ENCODE measurements at regions not wholly inside any gene's neighbourhood (a gene's known extent, or its start where the extent isn't known, plus 50 kb on each side); places are given as distances from the start of the nearest gene placed in this dataset.
"Not testable (repeated sequence)": the region's sequence is repeated elsewhere in the genome, so short reads cannot be mapped to it uniquely, and the experiment has no call there.

DNA sequence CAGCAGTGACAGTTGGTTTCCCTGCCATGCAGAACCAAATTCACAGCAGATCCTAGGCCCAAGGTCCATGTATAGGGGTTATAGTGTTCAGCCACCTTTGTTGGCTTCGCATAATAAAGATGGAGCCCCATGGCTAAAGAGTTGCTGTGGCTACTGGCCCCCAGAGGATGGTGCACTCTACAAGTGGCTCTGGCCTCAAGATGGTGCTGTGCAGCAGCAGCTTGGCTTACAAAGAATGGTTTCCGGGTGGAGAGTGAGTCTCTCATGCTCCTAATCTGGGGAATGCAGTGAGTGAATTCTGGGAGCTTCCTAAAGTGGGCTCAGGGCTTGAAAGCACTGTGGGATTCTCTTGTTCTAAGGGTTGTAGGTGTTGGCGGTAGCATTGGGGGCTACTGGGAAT is 1199.7 kb downstream of the CNTNAP5 start:
- DNase-seq, result no peak

DNA sequence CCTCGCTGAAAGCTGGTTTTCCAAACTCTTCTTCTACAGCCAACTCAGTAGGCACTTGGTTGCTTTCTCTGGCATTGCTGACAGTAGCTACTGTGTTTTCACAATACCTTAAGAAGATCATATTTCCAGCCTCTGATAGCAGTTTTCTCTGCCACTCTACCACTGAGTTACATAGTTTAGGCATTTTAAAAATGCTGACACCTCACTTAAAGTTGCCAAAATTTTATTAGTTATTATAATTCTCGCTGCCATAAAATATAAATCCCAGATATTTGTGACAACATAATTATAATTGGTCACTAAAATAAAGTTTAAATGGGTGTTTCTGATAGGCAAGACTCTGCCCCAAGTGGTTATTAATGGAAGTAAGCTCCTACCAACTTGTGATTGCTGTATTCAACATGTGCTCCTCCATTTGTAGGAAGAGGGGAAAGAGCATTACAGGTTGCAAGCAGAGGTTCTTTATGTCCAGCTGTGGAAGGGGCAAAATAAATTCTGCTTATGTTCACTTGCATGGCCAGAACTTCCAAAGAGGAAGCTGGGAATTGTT is 1202.8 kb downstream of the CNTNAP5 start:
- no peak for DNase-seq

DNA sequence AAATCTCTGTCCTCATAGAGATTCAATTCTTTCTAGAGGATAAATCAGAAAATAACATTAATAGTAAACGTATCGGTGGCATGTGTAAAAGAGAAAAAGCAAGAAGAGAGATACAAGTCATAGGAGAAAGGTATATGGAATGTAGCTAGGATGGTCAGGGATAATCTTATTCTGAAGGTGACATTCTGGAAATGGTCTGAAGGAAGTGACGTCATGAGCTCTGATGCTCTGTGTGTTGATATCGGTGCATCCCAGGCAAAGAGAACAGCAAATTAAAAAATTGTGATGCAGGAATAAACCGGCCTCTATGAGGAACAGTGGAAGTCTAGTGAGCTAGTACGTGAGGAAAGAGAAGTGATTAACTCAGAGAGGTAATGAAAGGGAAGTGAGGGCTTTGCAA is 1215.8 kb downstream of the CNTNAP5 start:
- DNase-seq, result no peak

DNA sequence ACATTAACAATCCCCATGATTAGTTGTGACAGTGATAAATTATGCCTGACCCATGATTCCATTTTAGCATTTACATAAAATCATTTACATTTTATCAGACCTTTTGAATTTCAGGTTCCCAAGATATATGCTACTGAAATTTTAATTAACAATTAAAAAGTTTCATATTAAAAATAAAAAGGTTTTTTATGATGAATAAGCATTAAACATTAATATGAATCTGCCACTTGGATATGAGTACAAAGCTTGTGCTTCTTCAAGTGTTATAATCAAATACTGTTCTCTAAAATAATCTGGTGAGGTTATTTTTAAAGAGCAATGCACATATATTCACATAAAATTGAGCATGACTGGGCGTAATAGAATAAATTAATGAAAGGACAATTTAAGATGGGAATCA is 1218.0 kb downstream of the CNTNAP5 start:
- no peak for DNase-seq

DNA sequence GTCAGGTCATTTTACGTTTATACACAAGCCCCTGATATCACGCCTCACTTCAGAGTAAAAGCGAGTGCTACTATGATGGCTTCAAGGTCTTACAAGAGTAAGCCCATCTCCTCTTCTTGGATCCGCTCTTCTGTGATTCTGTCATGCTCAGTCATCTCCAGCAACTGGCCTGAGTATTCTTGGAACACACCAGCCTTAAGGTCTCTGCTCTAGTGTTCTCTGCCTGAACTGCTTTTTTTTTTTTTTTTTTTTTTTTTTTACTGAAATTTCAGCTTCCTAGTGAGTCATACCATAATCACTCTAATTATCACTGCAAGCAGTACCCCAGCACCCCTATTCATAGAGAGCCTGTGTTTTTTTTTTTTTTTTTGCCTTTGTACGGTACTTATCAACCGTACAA is 1228.9 kb downstream of the CNTNAP5 start:
- no peak for DNase-seq

DNA sequence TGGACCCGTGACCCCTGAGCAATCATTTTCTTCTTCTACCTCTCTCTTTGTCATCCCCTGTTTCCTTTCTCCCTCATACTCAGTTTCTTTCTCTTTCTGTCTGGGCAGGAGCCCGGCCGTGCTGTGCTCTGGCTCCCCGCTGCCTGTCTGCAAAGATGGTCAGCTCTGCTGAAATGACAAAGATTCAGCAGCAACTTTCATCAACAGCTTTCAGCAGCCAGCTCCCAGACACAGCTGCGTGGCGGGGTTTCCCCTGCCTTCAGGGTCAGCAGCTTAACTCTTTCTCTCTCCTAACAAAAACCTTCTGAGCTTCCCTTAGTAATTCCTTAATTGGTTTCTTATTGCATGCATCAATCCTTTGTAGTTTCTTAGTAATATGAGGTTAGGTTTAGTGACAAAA is 1234.4 kb downstream of the CNTNAP5 start:
- no peak for DNase-seq

DNA sequence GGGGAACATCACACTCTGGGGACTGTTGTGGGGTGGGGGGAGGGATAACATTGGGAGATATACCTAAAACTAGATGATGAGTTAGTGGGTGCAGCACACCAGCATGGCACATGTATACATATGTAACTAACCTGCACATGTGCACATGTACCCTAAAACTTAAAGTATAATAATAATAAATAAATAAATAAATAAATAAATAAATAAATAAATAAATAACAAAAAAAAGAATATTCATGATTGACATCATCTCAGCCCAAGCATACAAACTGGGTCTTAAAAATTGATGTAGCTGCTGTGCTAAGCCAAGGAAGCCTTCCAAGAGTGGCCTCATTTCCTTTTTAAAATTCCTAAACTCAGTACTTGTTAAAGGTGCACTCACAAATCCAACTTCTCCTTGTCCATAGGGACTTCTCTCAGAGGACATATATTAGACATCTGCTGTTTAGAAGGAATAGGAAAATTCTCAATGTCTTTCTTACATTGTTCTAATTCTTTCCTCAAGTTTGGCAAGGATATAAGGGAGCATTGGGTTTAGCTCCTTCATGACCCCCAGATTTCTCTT is 1235.4 kb downstream of the CNTNAP5 start:
- not testable (repeated sequence) for DNase-seq

DNA sequence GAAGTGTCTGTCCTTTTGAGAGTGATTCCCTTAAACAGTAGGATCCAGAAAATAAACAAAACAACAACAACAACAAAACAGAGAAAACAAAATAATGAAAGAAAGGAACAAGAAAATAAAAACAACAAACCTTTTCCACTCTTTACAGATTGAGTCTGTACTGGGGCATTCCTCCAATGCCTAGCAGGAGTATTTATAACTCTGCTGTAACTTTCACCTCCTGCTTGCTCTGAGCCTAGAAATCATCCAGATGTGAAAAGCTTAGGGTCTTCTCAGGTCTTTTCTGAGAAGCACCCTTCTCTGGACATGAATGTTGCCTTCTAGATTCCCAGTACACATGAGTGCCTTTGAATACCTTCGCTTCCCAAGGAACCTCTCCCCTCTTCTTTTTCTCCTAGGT is 1239.4 kb downstream of the CNTNAP5 start:
- DNase-seq, result no peak

DNA sequence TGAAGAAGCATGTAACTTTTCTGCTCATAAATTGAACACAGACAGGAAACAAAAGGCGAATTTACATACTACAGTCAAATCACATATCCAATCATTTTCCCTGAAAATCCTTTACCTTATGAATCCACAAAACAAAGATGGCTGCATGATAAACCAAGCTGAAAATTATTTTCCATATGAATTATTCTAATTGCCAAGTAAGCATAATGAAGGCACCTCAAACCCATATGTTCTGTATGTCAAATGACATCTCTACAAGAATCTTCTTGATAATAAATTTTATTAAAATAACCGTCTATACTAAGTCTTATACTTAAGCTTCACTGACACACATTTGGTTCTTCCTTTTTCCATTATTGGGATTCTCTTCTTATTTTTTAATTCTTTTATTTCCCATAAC is 1242.6 kb downstream of the CNTNAP5 start:
- no peak for DNase-seq

DNA sequence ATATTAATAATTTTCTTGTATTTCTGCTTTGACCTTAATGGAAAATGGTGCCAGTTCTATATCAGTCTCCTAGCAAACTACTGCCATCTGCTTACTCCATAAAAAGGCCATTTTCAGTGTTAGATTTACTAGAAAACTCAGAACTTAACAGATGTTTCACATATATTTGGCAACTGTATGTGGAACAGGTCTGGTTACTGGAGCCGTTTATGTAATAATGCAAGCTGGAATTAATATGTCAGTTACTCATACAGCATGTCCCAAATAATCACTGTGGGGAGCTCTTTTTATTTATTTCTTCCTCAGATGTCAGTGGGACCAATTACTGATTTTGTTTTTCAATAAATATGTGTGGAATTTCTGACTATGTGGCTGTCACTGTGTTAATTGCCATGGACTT is 1247.6 kb downstream of the CNTNAP5 start:
- DNase-seq, result no peak

DNA sequence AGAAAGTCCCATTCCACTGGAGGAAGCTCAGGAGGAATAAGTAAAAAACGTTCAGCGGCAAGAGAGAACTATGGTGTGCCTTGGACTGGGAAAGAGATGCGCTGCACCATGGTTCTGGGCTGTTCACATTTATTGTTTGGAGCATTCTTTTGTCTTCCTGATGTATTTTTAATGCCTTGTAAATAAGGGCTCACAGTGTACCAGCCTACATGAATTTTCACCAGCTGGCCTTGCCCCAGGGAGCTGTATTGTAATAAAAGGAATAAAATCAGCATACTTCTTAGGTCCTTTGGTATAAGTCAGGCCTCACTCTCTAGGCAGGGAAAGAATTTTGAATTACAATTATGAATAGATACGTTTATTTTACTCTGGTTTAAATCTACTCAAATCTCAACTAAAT is 1249.6 kb downstream of the CNTNAP5 start:
- no peak for DNase-seq

DNA sequence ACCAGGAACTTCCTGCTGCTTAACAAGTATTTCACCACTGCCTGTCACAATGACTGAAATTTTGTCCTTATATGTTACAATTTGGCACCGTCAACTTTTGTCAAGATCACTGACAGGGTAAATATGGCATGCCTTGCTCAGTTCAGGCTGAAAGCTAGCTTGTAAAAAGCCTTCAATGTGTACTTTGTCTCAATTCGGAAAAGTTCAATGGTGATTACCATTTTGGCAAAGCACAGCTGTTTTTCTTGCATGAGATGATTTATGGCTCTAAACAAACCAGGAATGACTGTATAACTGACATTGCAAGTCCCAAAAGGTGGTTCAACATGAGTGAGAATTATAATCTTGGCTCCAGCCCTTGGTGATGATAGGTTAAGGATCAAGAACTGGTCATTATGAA is 1255.2 kb downstream of the CNTNAP5 start:
- DNase-seq, result no peak

DNA sequence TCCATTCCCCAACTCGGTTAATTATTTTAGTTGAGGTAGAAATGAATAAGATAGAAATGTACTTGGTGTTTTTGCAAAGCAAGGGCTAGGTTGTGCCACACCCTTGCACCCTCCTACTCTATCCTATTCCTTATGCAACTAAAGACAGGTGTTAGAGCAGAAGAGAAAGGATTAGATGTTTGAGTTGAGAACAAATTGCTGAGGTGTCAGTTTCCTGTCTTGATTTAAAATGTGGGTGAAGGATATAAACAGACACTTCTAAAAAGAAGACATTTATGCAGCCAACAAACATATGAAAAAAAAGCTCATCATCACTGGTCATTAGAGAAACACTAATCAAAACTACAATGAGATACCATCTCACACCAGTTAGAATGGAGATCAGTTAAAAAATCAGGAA is 1256.2 kb downstream of the CNTNAP5 start:
- DNase-seq, result no peak

DNA sequence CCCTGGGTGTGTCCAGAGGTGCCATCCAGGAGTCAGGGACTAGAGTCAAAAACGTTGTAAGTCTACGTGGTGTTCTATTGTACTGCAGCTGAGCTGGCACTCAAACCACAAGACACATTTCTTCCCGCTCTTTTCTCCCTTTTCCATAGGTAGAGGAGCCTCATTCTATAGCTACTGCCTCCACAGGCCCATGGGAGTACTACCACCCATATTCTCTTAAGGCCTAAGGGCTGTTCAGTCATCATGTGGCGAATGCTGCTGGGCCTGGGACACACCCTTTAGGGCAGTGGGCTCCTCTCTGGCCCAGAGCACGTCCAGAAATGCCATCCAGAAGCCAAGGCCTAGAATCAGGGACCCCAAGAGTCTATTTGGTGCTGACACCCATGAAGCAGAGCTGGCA is 1271.7 kb downstream of the CNTNAP5 start:
- DNase-seq, result no peak

DNA sequence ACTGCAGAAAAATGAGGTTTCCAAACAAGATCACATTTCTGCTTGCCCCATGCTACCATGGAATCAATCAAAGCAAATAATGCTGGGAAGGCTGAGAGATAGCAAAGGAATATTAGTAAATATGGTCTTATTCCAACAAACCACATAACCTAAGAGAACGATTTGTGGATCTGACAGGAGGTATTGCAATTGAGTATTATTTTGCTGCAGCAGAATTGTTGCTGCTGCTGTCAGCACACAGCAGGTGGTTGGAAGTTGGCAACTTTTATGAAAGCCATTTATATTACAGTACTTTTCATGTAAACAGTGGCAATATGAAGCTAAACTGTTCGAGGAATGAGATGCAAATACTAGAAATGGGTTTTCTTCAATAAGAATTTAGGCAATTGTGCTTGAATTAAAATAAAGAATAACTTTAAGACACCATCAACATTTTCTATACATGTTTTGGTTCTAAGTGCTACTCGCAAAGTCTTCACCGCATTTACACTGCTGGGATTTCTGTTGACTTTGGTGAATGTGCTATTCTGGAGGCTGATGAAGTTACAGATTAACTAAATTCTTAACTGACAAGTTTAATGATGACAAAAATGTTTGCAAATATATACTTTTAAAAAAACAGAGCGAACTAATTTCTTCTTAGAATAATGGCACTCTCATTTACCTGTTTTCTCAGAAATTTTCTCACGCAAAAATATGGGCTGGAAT is 1285.7 kb downstream of the CNTNAP5 start:
- DNase-seq, result no peak

DNA sequence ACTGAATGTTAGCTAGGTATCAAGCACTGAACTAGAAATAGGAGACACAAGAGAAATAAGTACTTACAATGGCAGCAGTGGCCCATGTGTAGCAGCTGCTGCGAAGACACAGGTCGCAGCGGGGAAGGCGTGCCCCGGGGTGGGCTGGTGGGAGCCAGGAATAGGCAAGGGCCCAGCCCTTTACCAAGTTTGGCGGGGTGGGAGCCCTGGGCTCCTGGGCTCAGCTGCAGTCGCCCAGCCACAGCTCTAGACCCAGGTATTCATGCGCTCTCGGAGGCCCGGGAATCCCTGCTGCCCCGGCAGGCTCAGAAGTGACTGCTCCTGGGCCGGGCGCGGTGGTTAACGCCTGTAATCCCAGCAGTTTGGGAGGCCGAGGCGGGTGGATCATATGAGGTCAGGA is 1287.3 kb downstream of the CNTNAP5 start:
- DNase-seq, result no peak

DNA sequence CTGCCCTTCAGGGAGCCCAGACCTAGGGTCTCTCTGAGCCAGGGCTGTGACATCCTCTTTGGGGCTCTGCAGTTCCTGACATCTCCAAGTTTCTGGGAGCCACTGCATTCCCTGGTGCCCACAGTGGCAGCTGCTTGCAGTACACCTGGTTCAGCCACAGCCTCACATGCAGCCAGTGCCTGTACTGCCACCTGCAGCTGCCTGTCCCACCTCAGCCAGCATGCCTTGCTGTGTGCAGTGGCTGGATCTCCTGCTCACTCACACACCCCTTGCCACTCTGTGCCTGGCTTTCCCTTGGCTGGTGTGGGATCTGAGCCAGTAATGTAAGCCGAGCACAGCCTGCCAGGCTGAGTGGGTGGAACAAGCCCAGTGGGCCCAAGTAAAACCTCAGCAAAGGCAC is 1288.7 kb downstream of the CNTNAP5 start:
- DNase-seq, result no peak

DNA sequence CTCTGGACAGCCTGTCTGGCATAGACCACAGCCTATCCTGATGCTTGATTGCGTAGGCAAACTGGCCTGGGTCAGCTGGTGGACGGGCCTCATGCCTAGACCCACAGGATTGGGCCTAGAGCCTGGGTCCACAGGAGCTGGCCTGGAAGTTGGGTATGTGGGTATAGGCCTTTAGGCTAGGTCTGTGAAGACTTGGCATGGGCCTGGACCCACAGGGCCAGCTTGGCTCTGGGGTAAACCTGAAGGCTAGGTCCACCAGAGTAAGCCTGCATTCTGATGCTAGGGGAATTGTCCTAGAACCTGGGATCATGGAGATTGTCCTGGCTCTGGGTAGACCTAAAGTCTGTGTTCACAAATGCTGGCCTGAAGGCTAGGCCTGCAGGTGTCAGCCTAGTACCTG is 1293.7 kb downstream of the CNTNAP5 start:
- no peak for DNase-seq

DNA sequence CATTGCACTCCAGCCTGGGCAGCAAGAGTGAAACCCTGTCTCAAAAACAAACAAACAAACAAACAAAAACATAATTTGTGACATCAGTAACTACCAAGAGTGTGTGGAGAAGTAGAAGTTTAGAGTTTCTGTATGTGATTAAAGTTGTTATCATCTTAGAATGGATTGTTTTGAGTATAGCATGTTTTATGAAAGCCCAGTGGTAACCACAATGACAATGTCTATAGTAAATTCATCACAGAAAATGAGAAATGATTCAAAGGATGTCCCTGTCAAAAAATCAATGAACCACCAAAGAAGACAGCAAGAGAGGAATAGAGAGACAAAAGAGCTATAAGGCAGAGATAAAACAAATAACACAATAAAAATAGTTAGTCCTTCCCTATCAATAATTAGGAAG is 1299.2 kb downstream of the CNTNAP5 start:
- no peak for DNase-seq

DNA sequence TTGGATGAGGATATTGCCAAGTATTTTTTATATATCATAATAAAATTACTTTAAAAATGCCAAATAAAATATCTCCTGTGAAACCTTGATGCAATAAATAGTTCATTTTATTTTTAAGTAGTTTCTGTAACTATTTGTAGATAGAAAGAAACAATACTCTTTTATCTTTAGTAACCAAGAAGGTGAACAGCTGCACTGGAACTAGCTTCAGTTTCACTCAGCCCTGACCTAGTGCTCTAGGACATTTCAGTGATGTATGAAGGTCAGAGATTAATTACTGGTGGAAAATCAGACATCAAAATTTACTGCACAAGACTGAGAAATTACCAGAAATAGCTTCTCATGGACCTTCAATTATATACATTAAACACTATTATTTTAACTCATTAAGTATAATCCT is 1305.0 kb downstream of the CNTNAP5 start:
- no peak for DNase-seq

DNA sequence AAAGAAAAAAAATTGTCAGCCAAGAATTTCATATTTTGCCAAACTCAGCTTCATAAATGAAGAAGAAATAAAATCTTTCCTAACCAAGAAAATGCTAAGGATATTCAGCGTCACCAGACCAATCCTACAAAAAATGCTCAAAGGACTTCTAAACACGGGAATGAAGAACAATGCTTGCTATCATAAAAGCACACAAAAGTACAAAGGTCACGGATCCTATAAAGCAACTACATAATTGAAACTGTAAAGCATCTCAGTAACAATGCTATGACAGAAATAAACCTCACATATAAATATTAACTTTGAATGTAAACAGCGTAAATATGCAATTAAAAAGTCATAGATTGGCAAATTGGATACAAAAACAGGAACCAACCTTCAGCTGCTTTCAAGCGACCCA is 1314.6 kb upstream of the GYPC start:
- no peak for DNase-seq

DNA sequence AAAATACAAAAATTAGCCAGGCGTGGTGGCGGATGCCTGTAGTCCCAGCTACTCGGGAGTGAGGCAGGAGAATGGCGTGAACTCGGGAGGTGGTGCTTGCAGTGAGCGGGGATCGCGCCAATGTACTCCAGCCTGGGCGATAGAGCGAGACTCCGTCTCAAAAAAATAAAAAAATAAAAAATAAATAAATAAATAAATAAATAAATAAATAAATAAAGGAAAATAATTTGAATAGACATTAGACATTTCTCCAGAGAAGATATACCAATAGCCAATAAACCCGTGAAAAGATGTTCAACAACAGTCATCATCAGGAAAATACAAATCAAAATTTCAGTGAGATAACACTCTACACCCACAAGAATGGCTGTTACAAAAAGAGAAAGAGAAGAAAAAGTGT is 1302.4 kb upstream of the GYPC start:
- not testable (repeated sequence) for DNase-seq

DNA sequence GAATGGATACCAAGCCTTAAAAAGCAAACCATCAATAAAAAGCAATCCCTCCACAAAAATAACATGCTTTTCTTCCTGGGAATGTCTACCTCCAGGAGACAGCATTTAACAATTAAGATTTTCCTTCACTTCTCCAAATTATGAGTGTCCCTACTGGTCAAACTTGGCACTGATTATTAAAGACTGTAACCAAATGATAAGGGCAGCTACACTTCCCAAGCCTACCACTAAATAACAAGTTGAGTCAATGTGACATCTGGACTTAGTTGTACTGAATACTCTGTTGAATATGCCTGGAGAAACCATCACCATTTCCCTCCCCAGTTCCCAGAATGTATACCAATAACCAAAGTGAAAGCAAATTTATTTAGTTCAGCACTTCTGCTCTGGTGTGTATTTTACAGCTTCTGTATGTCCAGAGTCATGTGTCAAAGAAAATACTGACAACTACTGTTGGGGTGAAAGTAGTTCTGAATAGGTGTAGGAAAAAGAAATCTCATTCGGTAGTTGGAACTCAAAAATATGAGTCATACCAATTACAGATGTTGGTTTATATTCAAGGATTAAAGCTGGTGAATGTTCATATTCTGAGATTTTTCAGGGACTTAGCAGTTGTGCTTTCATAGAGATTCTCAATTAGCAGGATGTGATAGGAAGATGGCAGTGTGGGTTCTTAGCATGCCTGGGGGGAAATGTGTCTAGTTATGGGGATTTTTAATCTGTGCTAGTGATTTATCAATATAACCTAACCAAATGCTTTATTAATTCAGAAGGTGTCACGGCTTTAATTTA is 1291.6 kb upstream of the GYPC start:
- no peak for DNase-seq

DNA sequence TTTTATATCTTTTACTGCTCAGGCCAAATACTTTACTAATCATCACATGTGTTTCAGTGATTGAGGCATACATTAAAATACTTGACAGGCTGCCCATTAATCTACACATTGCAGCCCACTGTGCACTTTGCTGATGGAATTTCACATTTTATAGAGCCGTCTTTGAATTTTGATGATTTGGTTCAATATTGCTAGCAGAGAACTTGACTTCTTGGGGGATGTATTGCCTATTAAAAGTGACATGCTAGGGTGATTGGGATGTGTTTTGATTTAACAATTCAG is 1291.0 kb upstream of the GYPC start:
- no peak for DNase-seq
